NCI-H2227 (cell line): ENCODE measurements at regions not wholly inside any gene's neighbourhood (a gene's known extent, or its start where the extent isn't known, plus 50 kb on each side); places are given as distances from the start of the nearest gene placed in this dataset.

Source experiments
- DNase-seq: peaks from one replicate; lab custom pipeline; 2025; ENCODE audit not compliant: unreplicated experiment; lab: John Stamatoyannopoulos, UW

- peak; percentile 62 for DNase-seq
These were observed 349.2 kb downstream of the GADD45G start for GRCh38 chr9:89953824-89954615.

DNA sequence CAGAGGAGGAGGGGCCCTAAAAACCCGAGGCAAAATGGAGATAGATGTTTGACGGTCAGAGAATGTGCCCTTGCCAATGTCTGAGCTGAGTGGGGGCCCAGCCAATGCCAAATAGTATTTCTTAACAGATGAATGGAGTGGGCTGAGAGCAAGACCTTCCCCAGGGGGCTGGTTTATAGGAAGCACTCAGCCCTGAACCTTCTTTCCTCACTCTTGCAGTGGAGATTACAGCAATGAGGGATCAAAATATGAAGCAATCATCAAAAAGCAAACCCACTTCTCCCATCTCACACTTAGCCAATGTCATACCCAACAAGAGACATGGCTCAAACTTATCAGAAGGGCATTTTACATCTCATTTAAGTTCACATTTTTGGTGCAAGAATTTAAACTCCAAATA is 350.3 kb downstream of the GADD45G start:
- DNase-seq, result peak; percentile 30

DNA sequence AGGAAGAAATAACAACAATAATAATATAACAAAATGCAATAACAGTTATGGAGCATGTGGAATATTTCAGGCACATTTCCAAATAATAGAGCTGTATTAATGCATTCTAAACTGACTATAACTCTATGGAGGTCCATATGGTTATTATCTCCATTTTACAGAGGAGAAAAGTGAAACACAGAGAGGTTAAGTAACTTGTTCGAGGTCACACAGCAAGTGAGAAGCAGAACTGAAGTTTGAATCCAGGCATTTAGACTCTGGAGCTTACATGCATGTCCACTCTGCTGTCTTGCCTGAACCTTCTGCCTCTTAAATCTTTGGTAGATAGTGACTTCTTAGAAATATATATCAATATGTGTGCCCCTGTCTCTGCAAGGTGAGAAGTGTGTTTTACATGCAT is 350.8 kb downstream of the GADD45G start:
- DNase-seq, result no peak

- DNase-seq, result no peak
These were observed 351.5 kb downstream of the GADD45G start for GRCh38 chr9:89956331-89956730.

- DNase-seq, result no peak
These were observed 352.1 kb downstream of the GADD45G start for GRCh38 chr9:89956907-89957306.

DNA sequence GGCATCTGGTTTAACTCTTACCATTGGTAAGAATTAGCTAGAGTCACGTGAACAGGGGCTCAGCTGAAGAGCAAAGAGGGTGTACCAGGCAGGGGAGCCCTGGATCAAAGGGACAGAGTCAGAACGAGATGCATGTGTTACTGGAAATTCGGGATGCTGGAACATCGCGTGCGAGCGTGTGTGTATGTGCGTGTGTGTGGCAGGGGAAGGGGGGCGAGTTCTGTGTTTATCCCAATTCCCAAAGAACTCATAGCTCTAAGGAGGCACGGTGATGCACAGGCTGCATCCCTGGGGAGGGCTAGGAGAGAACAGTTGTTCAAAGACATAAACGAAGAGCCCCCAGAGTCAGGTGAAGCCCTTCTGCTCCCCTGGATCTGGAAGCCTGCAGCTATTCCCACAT is 353.3 kb downstream of the GADD45G start:
- no peak for DNase-seq

DNA sequence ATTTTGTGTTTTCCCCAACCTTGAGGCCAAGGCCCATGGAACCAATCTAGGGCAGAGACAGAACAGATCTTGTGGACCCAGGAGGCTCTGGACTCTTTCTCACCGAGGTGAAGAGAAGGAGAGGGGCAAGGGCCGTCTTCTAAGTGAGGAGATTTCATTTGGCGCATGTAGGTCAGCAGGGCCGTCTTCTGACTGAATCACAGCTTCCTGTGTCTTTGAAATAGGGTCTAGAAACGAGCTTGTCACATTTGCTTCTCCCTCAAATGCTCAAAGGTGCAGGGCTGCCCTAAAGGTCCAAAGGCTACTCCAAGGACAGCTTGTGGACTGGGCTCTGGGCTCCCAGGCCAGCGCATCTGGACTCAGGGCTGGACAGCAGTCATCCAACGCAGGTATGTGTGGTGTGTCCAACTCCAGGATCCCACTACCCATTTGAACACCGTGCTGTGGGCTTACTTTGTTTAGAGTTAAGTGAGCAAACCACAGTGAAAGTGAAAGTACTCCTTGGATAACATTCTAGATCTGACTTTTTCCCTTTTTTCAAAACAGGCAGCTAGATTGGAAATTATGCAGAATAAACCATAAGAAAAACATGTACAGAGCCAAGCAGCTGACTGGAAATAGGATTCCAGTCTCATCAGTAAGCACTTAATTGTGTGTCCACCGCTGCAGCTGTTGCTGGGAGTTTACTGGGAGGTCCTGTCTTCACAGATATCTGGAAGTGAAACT is 357.0 kb downstream of the GADD45G start:
- no peak for DNase-seq

DNA sequence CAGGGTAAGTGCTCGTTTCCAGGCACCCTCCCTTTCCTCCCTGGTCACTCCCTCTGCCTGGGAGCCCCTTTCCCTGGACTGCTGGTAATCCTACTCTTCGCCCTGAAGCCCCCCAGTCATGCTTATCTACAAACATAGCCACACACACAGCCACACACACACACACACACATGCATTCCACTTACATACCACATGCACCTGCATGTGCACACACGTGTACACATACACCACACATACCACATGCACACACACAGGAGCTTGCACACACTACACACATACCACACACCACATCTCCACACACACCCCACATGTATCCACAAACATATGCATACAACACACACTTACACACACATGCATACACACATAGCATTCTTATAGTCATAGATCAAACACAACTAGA is 358.5 kb downstream of the GADD45G start:
- DNase-seq, result no peak

DNA sequence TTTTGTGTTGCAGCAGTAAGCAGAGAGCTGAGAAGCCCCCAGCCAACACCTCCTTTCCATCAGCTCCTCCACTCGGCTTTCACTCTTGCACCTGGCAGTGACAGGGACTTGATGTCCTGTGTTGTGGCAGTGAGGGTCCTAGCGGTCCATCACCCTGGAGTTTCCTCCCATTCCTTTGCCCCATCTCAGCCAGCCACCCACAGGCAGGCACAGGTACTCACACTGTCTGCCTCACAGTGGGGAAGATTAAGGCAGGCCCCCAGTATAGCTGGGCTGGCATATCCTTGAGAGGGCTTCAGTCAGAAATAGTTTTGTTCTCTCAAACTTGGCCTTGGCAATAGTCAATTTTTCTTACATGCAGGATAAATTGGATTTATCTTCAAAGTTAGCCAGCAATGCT is 362.7 kb downstream of the GADD45G start:
- no peak for DNase-seq

DNA sequence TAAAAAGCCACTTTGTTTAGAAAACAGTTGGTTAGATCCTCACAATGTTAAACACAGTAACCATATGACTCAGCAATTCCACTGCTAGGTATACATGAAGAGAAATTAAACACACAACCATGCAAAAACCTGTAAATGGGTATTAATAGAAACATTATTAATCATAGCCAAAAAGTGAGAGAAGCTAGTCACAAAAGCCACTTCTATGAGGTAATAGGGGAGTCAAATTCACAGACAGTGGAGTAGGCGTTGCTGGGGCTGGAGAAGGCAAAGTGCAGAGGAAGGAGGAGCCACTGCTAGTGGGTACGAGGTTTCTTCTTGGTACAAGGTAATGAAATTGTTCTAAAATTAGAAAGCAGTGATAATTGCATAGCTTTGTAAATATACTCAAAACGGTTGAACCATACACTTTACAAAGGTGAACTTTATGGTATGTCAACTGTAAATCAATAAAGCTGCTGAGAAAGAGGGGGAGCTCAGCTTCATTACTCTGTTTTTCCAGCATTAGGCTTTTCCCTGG is 364.4 kb downstream of the GADD45G start:
- no peak for DNase-seq

GRCh38 chr9:89969881-89970639 is 365.2 kb downstream of the GADD45G start:
- DNase-seq, result no peak

DNA sequence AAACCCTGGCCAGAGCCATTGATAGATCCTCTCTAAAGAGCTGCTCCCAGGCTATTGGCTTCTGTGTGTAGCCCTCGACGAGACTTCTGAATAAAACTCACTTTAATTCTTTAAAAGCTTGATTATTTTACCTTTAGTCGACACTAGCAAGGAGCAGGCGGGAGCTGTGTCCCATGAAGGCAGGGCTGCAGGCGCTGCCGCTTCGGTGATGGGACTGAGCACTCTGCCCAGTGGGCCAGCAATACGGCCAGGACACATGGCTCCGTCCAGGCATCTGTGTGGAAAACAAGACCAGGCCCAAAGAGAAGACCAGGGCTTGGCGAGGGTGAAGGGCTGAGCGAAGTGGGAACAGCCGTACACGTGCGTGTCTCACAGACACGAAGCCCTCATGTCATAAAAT is 365.9 kb downstream of the GADD45G start:
- no peak for DNase-seq

DNA sequence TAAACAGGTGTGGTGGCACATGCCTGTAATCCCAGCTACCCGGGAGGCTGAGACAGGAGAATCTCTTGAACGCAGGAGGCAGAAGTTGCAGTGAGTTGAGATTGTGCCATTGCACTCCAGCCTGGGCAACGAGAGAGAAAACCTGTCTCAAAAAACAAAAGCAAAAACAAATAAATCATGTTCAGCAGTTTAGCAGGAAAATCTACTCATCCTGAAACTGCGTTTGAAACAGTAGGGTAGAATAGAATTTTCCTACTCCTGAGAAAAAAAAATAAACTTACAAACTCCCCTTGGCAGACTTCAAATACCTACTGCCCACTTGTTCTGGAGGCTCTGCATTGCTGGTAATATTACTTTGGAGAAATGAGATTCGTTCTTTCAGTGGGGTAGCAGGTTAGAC is 367.7 kb downstream of the GADD45G start:
- no peak for DNase-seq

GRCh38 chr9:89974582-89974981 is 369.8 kb downstream of the GADD45G start:
- DNase-seq, result no peak

- DNase-seq, result no peak
These were observed 370.2 kb downstream of the GADD45G start for GRCh38 chr9:89975024-89975423.

GRCh38 chr9:89975630-89976029 is 370.8 kb downstream of the GADD45G start:
- no peak for DNase-seq

DNA sequence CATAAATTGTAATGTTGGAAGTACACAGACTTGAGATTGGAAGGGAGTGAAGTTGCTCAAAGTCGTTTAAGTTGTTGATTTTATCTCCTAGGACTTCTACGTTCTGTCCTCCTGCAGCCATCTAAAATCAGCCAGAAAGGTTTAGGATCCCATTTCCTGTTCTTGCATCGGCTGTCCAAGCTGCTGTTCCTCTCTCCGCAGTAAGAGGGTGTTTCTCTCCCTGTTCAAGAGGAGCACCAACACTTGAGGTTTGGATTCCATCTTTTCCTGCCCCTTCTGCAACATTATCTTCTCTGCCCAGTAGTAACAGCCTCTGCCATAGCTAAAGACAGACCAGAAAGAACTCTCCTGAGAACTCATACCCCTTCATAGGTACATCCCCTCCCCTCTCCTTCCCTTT is 373.4 kb downstream of the GADD45G start:
- DNase-seq, result no peak

GRCh38 chr9:89980600-89980999 is 375.8 kb downstream of the GADD45G start:
- DNase-seq, result no peak

GRCh38 chr9:89982016-89982415 is 377.2 kb downstream of the GADD45G start:
- no peak for DNase-seq

- no peak for DNase-seq
These were observed 378.6 kb downstream of the GADD45G start for GRCh38 chr9:89983411-89983810.

GRCh38 chr9:89984214-89984613 is 379.4 kb downstream of the GADD45G start:
- DNase-seq, result no peak

GRCh38 chr9:89985068-89985467 is 380.3 kb downstream of the GADD45G start:
- DNase-seq, result no peak
